Activated T-helper 2 cell treated with anti-CD3 and anti-CD28 coated beads, Interferon-gamma antibody, Interleukin-2, Interleukin-4, amounts not matched to agents 10 μg/mL and 5 μg/mL and 100 μg/mL, durations not matched to agents 14 hours and 24 hours and 36 hours (primary cell): ENCODE measurements at regions not wholly inside any gene's neighbourhood (a gene's known extent, or its start where the extent isn't known, plus 50 kb on each side); places are given as distances from the start of the nearest gene placed in this dataset.

Experiments used
- DNase-seq: peaks from one replicate; pipeline ENCODE4 v3.0.0; 2021; ENCODE audit warnings: low spot score
- H3K27ac Mint-ChIP-seq: one replicate; pipeline ENCODE4 v1.8.0; 2021; ENCODE audit warnings: mixed read lengths
- H3K27me3 Mint-ChIP-seq: one replicate; pipeline ENCODE4 v1.8.0; 2021; ENCODE audit warnings: low read depth, mixed read lengths
- H3K36me3 Mint-ChIP-seq: one replicate; pipeline ENCODE4 v1.8.0; 2021; ENCODE audit warnings: low read depth, mixed read lengths
- H3K4me1 Mint-ChIP-seq: one replicate; pipeline ENCODE4 v1.8.0; 2021; ENCODE audit warnings: low read depth, mixed read lengths
- H3K4me3 Mint-ChIP-seq: one replicate; pipeline ENCODE4 v1.8.0; 2021; ENCODE audit warnings: low read depth, mild to moderate bottlenecking, moderate library complexity, mixed read lengths
- H3K9me3 Mint-ChIP-seq: one replicate; pipeline ENCODE4 v1.8.0; 2021; ENCODE audit warnings: mixed read lengths
- intact Hi-C: fragments of 100-400 bp; cut with micrococcal nuclease; formaldehyde crosslinking; loops from one replicate; pipeline ENCODE4 v1.15.1; 2023

DNA sequence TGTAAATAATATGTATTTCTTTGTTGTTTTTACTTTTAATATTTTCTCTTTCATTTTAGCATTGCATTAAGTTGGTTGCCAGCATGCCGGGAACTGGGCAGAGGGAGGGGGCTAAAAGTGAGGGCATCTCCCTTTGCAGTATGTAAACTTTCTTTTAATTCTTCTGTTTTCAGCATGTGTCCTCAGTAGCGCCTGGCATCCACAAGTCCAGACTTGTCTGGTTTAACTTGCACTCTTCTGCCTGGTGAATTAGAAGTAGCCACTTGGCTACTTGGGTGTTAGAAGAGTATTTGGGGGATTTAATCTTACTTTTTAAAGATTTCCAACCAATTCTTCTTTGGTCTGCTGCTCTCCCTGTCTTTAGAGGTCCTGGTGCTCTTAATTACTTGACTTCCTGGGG lies 117.2 kb upstream of the SCAF11 start:
- Mint-ChIP-seq H3K4me1 (no peaks in the 10 kb centered on the region), H3K27me3 (no peaks in the 10 kb centered on the region), H3K9me3 (peaks cover 6% of the 10 kb centered on the region), H3K27ac (no peak overlapping the region), H3K36me3 (no peaks in the 10 kb centered on the region), H3K4me3 (no peak overlapping the region)
- DNase-seq: no peak
- intact Hi-C loops: no loop called here

DNA sequence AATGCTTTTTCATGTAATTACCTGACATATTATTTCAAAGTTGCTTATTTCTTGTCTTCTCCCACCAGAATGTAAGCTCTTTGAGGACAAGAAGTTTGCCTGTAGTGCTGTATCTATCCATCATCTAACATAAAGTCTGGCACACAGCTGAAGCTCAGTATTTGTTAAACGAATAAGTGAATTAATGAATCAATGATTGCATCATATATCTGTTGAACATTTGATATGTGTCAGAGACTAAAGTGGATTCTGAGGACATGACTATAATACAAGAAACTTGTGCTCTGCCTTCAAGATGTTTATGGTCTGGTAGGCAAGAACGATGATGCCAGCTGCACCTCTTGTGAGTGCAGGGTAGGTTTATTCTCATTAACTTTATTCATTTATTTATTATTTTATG lies 115.4 kb upstream of the SCAF11 start:
- Mint-ChIP-seq H3K4me1 (no peaks in the 10 kb centered on the region), H3K27ac (no peak overlapping the region), H3K4me3 (no peak overlapping the region), H3K9me3 (no peaks in the 10 kb centered on the region), H3K27me3 (no peaks in the 10 kb centered on the region), H3K36me3 (no peaks in the 10 kb centered on the region)
- intact Hi-C loops: no loop called here
- DNase-seq: no peak

DNA sequence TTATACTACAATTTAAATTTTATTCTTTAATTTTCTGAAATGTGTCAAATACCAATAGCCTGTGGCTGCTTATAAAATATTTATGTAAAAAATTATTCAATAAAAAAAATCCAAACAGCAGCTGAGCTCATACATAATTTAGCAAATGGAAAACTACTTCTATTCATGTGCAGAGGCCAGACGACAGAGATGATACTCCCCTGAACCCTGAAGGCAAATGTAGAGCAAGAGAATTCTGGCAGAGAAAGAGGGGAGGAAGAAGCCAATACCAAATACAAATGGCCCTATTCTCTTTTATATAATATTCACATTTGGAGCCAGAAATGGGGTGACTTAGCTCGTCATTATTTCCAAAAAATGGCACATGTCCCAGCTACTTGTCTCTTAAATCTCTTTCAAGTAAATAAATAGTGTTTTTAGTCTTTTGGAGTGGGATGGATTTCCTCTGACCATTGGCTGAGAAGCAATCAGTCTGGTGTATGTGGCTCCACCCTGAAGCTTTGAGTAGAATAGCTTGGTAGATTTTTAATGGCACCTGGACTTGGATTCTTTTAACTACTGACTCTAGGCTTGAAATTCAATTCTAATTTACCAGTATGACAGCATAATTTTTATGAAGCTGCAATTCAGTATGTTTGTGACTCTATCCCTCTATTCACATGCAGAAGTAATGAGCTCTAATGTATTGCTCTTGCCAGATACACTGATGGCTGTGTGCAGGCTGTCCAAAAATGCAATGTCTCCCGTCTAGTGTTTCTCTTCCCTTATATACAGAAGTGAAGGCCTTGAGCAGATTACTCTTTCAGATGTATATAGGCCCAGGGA lies 113.4 kb upstream of the SCAF11 start:
- Mint-ChIP-seq H3K4me3 (no peak overlapping the region), H3K27me3 (peaks cover under 1% of the 10 kb centered on the region), H3K36me3 (no peaks in the 10 kb centered on the region), H3K9me3 (no peaks in the 10 kb centered on the region), H3K27ac (no peak overlapping the region), H3K4me1 (no peaks in the 10 kb centered on the region)
- no peak for DNase-seq
- intact Hi-C loops: no loop called here

DNA sequence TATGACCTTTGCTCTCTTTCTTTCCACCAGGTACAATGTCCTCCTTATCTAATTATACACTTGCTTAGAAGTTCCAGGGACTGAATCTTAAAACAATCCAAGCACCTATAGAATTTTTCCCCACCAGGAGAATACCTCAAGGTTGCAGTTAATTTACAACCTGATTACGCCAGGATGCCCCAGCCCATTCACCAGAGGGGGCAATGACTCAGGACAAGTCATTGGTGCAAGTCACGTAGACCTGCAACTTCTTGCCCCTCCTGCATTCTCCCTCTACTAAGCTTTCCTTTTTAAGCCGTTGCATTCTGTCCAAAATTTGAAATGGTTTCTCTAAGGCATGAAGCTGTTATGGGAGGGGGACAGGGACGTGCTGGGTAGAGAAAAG lies 111.1 kb upstream of the SCAF11 start:
- intact Hi-C loops: no loop called here
- H3K36me3 Mint-ChIP-seq: no peaks in the 10 kb centered on the region
- no peak overlapping the region for H3K4me3 Mint-ChIP-seq
- no peak for DNase-seq
- H3K27ac Mint-ChIP-seq: no peak overlapping the region
- no peaks in the 10 kb centered on the region for H3K9me3 Mint-ChIP-seq
- peaks cover 10% of the 10 kb centered on the region for H3K27me3 Mint-ChIP-seq
- no peaks in the 10 kb centered on the region for H3K4me1 Mint-ChIP-seq

DNA sequence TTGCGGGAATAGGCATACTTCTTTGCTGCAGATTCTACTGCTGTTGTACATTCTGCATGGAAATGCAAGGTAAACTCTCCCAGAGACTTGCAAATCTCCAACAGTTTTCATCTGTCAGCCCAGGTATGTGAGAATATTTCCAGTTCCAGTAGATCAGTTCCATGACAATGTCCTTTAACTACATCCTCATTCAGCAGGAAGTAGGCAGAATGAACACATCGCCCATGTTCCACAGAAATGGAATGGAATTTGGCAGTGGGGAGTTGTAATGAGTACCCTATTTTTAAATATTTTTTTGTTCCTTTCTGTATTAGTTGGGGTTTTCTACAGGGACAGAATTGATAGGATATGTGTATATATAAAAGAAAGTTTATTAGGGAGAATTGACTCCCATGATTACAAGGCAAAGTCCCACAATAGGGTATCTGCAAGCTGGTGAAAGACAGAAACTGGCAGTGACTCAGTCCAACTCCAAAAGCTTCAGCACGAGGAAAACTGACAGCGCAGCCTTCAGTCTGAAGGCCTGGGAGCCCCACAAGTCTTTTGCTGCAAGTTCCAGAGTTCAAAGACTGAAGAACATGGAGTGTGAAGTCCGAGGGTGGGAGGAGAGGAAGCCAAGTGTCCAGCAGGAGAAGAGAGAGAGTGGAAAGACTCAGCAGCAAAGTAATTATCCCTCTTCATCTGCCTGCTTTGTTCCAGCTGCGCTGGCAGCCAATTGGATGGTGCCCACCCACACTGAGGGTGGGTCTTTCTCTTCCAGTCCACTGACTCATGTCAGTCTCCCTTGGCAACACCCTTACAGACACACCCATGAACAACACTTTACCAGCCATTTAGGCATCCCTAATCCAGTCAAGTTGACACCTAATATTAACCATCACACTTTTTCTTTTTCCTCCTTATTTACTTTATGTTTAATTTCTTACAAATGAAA lies 110.4 kb upstream of the SCAF11 start:
- H3K9me3 Mint-ChIP-seq: peaks cover 4% of the 10 kb centered on the region
- intact Hi-C loops: no loop called here
- no peak for DNase-seq
- H3K27ac Mint-ChIP-seq: no peak overlapping the region
- peaks cover 12% of the 10 kb centered on the region for H3K27me3 Mint-ChIP-seq
- no peaks in the 10 kb centered on the region for H3K36me3 Mint-ChIP-seq
- no peak overlapping the region for H3K4me3 Mint-ChIP-seq
- no peaks in the 10 kb centered on the region for H3K4me1 Mint-ChIP-seq

DNA sequence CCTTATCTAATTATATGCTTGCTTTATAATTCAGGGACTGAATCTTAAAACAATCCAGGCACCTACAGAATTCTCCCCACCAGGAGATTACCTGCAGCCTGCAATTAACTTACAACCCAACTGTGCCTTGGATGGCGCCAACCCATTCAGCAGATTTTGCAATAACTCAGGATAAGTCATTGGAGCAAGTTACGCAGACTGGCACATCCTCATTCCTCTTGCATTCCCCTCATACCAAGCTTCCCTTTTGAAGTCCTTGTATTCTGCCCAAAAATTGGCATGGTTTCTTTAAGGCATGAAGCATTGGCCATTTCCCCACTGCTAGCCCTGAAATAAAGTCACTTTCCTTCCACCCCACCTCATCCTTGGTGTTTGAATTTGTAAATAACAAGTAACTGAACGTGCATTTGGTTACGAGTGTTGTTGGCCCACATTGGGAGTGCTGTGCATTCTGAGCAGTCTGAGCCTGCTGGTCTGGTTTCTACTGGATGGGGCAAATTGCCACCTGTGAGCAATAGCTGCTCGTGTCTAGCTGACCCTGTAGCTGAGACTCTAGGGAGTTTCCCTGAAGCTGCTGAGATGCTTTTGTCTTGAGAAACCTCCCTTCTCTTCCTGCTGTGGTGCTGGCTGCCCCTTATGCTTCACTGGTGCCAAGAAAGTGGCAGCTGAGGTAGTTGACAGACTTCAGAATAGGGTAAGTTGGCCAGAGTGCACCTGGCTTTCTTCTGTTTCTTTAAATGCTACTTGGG lies 99.2 kb upstream of the SCAF11 start:
- Mint-ChIP-seq H3K4me1 (no peaks in the 10 kb centered on the region), H3K4me3 (no peak overlapping the region), H3K36me3 (no peaks in the 10 kb centered on the region), H3K27ac (no peak overlapping the region), H3K27me3 (no peaks in the 10 kb centered on the region), H3K9me3 (peaks cover 15% of the 10 kb centered on the region)
- intact Hi-C loops: no loop called here
- DNase-seq: no peak

DNA sequence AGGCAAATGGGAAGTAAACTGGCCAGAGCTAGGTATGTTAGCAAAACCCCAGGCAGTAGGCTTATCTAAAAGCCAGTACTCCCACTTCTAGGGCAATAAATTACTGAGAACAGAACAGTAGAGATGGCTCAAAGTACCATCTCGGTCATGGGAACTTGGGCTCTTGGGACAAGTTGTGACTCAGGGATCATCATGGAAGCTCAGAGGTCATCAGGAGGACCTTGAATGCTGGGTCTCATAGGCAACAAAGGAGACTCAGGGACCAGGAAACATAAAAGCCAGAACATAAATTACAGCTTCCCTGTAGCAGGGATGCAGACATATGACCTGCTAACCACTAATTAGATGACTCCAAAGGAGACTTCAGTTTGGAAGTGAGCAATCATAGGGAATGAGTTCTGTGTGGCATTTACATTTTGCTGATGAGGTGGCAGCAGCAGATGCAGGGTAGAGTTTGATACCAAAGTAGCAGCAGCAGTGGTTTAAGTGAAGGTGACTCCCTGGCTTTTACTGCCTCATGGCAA lies 97.6 kb upstream of the SCAF11 start:
- Mint-ChIP-seq H3K27ac (no peak overlapping the region), H3K4me3 (no peak overlapping the region), H3K9me3 (peaks cover 16% of the 10 kb centered on the region), H3K4me1 (no peaks in the 10 kb centered on the region), H3K27me3 (no peaks in the 10 kb centered on the region), H3K36me3 (no peaks in the 10 kb centered on the region)
- DNase-seq: no peak
- intact Hi-C loops: no loop called here

DNA sequence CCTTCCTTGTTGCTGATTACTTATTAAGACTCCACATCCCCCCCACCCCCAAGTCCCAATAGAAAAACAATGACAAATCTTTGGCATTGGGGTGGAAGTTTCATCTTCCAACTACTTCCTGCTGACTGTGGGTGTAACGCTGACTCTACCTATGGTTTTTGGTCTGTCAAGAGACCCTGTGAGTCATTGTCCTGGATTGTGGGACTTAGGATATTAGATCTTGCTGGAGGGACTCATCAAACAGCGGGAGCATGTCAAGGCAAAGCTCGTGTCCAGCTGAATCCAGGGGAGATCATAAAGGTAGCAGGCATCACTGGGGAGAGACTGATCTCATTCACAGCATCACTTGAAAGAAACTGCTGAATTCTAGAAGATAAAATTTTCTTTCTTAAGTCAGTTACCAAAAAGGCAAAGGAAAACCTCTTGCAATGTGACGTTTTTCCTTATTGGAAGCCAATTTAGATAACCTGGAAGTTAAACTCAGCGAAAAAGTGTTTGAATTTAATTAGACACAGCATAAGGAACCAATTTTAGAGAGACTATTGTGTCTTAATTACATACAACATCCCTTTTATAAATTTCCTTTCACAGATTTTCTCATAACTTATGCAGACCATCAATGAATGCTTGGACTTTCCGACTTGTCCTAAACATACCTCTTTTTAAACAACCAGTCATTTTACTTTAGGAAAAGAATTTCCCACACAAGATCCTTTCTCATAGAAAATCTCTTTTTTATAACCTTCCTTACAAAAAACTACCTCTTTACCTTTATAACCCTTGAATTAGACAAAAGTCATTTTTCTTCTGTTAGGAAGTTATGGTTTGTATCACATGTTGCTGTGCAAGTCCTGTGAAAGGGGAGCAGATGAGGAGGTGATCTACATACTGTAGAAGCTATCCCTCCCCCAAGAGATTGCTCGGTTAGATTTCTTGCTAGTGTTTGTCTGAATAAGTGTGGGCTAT lies 94.6 kb upstream of the SCAF11 start:
- Mint-ChIP-seq H3K9me3 (peaks cover 9% of the 10 kb centered on the region), H3K4me3 (no peak overlapping the region), H3K27ac (no peak overlapping the region), H3K27me3 (no peaks in the 10 kb centered on the region), H3K4me1 (no peaks in the 10 kb centered on the region), H3K36me3 (no peaks in the 10 kb centered on the region)
- intact Hi-C loops: no loop called here
- no peak for DNase-seq

DNA sequence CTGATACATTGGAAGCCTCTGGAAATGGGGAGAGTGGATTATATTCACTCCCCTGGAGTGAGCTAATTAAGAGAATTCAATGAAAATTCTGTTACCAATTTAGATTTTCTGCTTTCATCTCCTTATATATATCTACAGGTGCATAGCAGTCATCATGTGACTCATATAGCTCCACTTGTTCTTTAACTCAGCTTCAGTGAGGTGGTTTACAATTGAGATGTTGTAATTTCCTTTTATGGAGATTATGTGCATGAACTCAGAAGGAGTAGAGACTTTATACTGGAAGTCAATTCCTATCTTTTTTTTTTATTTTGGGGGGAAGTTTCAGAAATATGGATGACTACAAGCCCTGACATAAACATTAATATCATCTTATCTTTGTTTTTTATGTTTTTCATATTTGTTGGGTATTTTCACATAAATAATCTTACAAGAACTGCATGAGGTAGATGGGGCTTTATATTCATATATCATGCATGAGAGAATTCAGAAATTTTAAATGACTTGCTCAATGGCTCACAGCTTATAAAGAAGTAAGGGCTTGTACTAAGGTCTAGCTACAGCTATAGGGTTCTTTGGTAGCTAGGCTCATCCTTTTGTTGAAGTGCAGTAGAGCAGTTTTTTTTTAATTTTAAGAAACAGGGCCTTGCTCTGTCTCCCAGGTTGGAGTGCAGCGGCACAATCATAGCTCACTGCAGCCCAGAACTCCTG lies 92.3 kb upstream of the SCAF11 start:
- Mint-ChIP-seq H3K27me3 (no peaks in the 10 kb centered on the region), H3K4me1 (no peaks in the 10 kb centered on the region), H3K4me3 (no peak overlapping the region), H3K36me3 (no peaks in the 10 kb centered on the region), H3K27ac (no peak overlapping the region), H3K9me3 (peaks cover 18% of the 10 kb centered on the region)
- DNase-seq: no peak
- intact Hi-C loops: no loop called here

DNA sequence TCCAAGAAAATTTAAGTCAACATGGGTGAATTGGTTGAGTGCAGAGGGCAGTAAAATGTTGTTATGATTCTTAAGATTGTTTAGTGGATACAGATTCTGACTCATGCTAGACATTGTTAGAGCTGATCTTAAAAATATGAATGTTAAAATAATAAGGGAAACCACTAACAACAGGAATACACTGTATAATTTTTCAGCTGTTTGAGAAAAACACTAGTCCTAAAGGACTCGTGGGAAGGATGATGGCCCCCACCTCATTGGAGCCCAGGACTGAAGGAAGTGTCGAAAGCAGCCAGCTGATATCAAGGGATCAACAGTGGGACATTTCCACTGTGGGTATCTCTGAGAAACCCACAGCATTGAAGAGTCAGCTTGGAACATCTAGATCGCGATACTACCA lies 82.9 kb upstream of the SCAF11 start:
- H3K27me3 Mint-ChIP-seq: peaks cover 4% of the 10 kb centered on the region
- peaks cover 5% of the 10 kb centered on the region for H3K4me1 Mint-ChIP-seq
- no peak for DNase-seq
- intact Hi-C loops: loop anchor here (2.0 to 5.0 kb wide), 2 partner anchors 83 to 909 kb away; partner anchors contain the start of gene SCAF11
- no peak overlapping the region for H3K27ac Mint-ChIP-seq
- no peak overlapping the region for H3K4me3 Mint-ChIP-seq
- peaks cover 2% of the 10 kb centered on the region for H3K9me3 Mint-ChIP-seq
- H3K36me3 Mint-ChIP-seq: no peaks in the 10 kb centered on the region
